GM12878 (cell line): ENCODE measurements at regions not wholly inside any gene's neighbourhood (a gene's known extent, or its start where the extent isn't known, plus 50 kb on each side); places are given as distances from the start of the nearest gene placed in this dataset.

ENCODE experiments used
- CBX5 ChIP-seq: sonication (generic); IDR thresholded peaks from 2 replicates; pipeline ENCODE4 v1.6.1; 2016; ENCODE audit warnings: low read depth, moderate library complexity, mild to moderate bottlenecking, inconsistent platforms
- CEBPB ChIP-seq, 2 experiments: fragments of 150-350 bp in 1 of 2; IDR thresholded peaks; 2 replicates each; pipeline ENCODE4 v1.6.1; 2012 to 2014; ENCODE audit warnings: low read depth in 2 of 2, low read length in 2 of 2, borderline replicate concordance in 1 of 2, inconsistent platforms in 1 of 2
- DPF2 ChIP-seq: fragments of 450-650 bp; IDR thresholded peaks from 2 replicates; pipeline ENCODE4 v1.6.1; 2017; ENCODE audit warnings: mild to moderate bottlenecking
- FOS ChIP-seq: IDR thresholded peaks from 3 replicates; pipeline ENCODE4 v1.6.1; 2011; ENCODE audit warnings: borderline replicate concordance; ENCODE audit not compliant: insufficient read length; ENCODE audit errors: extremely low read depth
- GABPA ChIP-seq: IDR thresholded peaks from 2 replicates; pipeline ENCODE4 v1.6.1; 2014; ENCODE audit warnings: antibody characterized with exemption, low read depth, mild to moderate bottlenecking, inconsistent platforms
- KDM1A ChIP-seq: fragments of 200-600 bp; sonication (generic); IDR thresholded peaks from 2 replicates; pipeline ENCODE4 v1.6.1; 2016; ENCODE audit warnings: borderline replicate concordance
- MXI1 ChIP-seq: fragments of 150-350 bp; IDR thresholded peaks from 2 replicates; pipeline ENCODE4 v1.6.1; 2011; ENCODE audit warnings: low read depth, mild to moderate bottlenecking, inconsistent platforms, low read length, improper control_type of control experiment
- NBN ChIP-seq: fragments of 450-650 bp; IDR thresholded peaks from 2 replicates; pipeline ENCODE4 v1.6.1; 2016
- NR2C1 ChIP-seq: fragments of 450-650 bp; IDR thresholded peaks from 2 replicates; pipeline ENCODE4 v1.6.1; 2017; ENCODE audit warnings: antibody characterized with exemption, mild to moderate bottlenecking, moderate library complexity
- PRDM15 ChIP-seq: fragments of 450-650 bp; formaldehyde crosslinking; IDR thresholded peaks from 2 replicates; pipeline ENCODE4 v1.4.0; 2020; ENCODE audit warnings: mild to moderate bottlenecking, moderate library complexity
- RBBP5 ChIP-seq: fragments of 200-600 bp; sonication (generic); conservative IDR thresholded peaks from 2 replicates; pipeline ENCODE4 v1.6.1; 2016
- RUNX3 ChIP-seq: IDR thresholded peaks from 2 replicates; pipeline ENCODE4 v1.6.1; 2012; ENCODE audit warnings: low read length, inconsistent platforms
- SMAD1 ChIP-seq: fragments of 450-650 bp; IDR thresholded peaks from 2 replicates; pipeline ENCODE4 v1.6.1; 2018; ENCODE audit warnings: mild to moderate bottlenecking, low read depth; ENCODE audit not compliant: partially characterized antibody
- SMC3 ChIP-seq: IDR thresholded peaks from 2 replicates; pipeline ENCODE4 v1.6.1; 2011; ENCODE audit warnings: low read length, improper control_type of control experiment, borderline replicate concordance
- SRF ChIP-seq, 2 experiments: IDR thresholded peaks; 2 replicates each; pipeline ENCODE4 v1.6.1; 2011; ENCODE audit warnings: low read depth in 2 of 2, low read length in 2 of 2, mild to moderate bottlenecking in 1 of 2, moderate library complexity in 1 of 2
- STAT3 ChIP-seq: IDR thresholded peaks from 2 replicates; pipeline ENCODE4 v1.6.1; 2011; ENCODE audit warnings: low read depth, low read length, improper control_type of control experiment
- WRNIP1 ChIP-seq: IDR thresholded peaks from 2 replicates; pipeline ENCODE4 v1.6.1; 2011; ENCODE audit warnings: low read depth, low read length, improper control_type of control experiment, borderline replicate concordance
- ZBTB40 ChIP-seq: fragments of 450-650 bp; IDR thresholded peaks from 2 replicates; pipeline ENCODE4 v1.6.1; 2016; ENCODE audit warnings: mild to moderate bottlenecking, moderate library complexity, borderline replicate concordance
- ZNF384 ChIP-seq: IDR thresholded peaks from 2 replicates; pipeline ENCODE4 v1.6.1; 2012; ENCODE audit warnings: low read depth, mild to moderate bottlenecking, low read length, improper control_type of control experiment, borderline replicate concordance
- TF ChIP-seq, protein P1 (sequence below): fragments of 450-650 bp; IDR thresholded peaks from 2 replicates; pipeline ENCODE4 v1.6.1; 2016; ENCODE audit warnings: mild to moderate bottlenecking
- TF ChIP-seq, protein P2 (sequence below): IDR thresholded peaks from 2 replicates; pipeline ENCODE4 v1.6.1; 2011; ENCODE audit warnings: low read depth, low read length, improper control_type of control experiment, borderline replicate concordance

GRCh38 chr15:38631119-38632075 is 66.8 kb upstream of the RASGRP1 start (continued):
- TF ChIP-seq MXI1 (peak; percentile 16; the same call in 1 of the 2 replicates), CBX5 (no peak), RBBP5 (no peak), SMC3 (no peak), ZBTB40 (no peak), KDM1A (no peak), NR2C1 (no peak), GABPA (no peak), SMAD1 (no peak), DPF2 (peak; percentile 61; the same call in 1 of the 2 replicates), NBN (peak; percentile 38; the same call in 1 of the 2 replicates), WRNIP1 (no peak), CEBPB (IDR thresholded peaks at IDR 0.05; ENCODE audit: borderline replicate concordance in 1 of 2, low read depth in 2 of 2, low read length in 2 of 2) (no peak), ZNF384 (no peak), FOS (no peak), SRF (IDR thresholded peaks at IDR 0.05; ENCODE audit: low read depth in 2 of 2, low read length in 2 of 2) (no peak), RUNX3 (no peak), PRDM15 (CRISPR knock-in tag) (no peak), STAT3 (no peak)
- TF ChIP-seq, protein P1, sequence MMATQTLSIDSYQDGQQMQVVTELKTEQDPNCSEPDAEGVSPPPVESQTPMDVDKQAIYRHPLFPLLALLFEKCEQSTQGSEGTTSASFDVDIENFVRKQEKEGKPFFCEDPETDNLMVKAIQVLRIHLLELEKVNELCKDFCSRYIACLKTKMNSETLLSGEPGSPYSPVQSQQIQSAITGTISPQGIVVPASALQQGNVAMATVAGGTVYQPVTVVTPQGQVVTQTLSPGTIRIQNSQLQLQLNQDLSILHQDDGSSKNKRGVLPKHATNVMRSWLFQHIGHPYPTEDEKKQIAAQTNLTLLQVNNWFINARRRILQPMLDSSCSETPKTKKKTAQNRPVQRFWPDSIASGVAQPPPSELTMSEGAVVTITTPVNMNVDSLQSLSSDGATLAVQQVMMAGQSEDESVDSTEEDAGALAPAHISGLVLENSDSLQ: peak; percentile 82
- TF ChIP-seq, protein P2, sequence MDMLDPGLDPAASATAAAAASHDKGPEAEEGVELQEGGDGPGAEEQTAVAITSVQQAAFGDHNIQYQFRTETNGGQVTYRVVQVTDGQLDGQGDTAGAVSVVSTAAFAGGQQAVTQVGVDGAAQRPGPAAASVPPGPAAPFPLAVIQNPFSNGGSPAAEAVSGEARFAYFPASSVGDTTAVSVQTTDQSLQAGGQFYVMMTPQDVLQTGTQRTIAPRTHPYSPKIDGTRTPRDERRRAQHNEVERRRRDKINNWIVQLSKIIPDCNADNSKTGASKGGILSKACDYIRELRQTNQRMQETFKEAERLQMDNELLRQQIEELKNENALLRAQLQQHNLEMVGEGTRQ: no peak
